ENCODE measurements at regions not wholly inside any gene's neighbourhood (a gene's known extent, or its start where the extent isn't known, plus 50 kb on each side); places are given as distances from the start of the nearest gene placed in this dataset.

- 92% methylated on average over 5 of the region's 5 CpGs for WGBS (ENCODE audit: low lambda C conversion rate, missing lambda C conversion rate)
- Histone ChIP-seq H3K4me1 (ENCODE audit: insufficient read depth) (peaks cover 20% of the 10 kb centered on the region), H3K27ac (no peak overlapping the region), H3K27me3 (no peaks in the 10 kb centered on the region), H4K20me1 (ENCODE audit: insufficient read depth, poor library complexity, severe bottlenecking) (no peaks in the 10 kb centered on the region), H3K9me3 (ENCODE audit: low read depth) (no peaks in the 10 kb centered on the region), H3K9me2 (replicated peaks; ENCODE audit: insufficient read depth) (no peaks in the 10 kb centered on the region), H3K4me2 (no peak overlapping the region), H3K79me2 (no peaks in the 10 kb centered on the region), H2AFZ (no peak overlapping the region), H3K36me3 (replicated peaks; ENCODE audit: insufficient read depth, low read depth) (no peaks in the 10 kb centered on the region), H3K4me3 (no peak overlapping the region)
- TF ChIP-seq CTCF (IDR thresholded peaks at IDR 0.05; ENCODE audit: poor library complexity) (no peak), EZH2phosphoT487 (IDR thresholded peaks at IDR 0.05; ENCODE audit: low read depth, severe bottlenecking, unreplicated experiment) (no peak), EZH2 (IDR thresholded peaks at IDR 0.05; ENCODE audit: borderline replicate concordance) (no peak)
- no peak for DNase-seq (ENCODE audit: low spot score)
Measured at GRCh38 chr6:167658106-167658505, 168.6 kb upstream of the AFDN start.

- Histone ChIP-seq H3K79me2 (no peaks in the 10 kb centered on the region), H3K4me2 (no peak overlapping the region), H3K4me3 (no peak overlapping the region), H3K9me3 (ENCODE audit: low read depth) (no peaks in the 10 kb centered on the region), H2AFZ (no peak overlapping the region), H3K4me1 (ENCODE audit: insufficient read depth) (peaks cover 20% of the 10 kb centered on the region), H3K36me3 (replicated peaks; ENCODE audit: insufficient read depth, low read depth) (no peaks in the 10 kb centered on the region), H3K27ac (no peak overlapping the region), H4K20me1 (ENCODE audit: insufficient read depth, poor library complexity, severe bottlenecking) (no peaks in the 10 kb centered on the region), H3K9me2 (replicated peaks; ENCODE audit: insufficient read depth) (no peaks in the 10 kb centered on the region), H3K27me3 (no peaks in the 10 kb centered on the region)
- TF ChIP-seq EZH2phosphoT487 (IDR thresholded peaks at IDR 0.05; ENCODE audit: low read depth, severe bottlenecking, unreplicated experiment) (no peak), CTCF (IDR thresholded peaks at IDR 0.05; ENCODE audit: poor library complexity) (no peak), EZH2 (IDR thresholded peaks at IDR 0.05; ENCODE audit: borderline replicate concordance) (no peak)
- DNase-seq (ENCODE audit: low spot score), result no peak
- 100% methylated on average over 4 of the region's 4 CpGs for WGBS (ENCODE audit: low lambda C conversion rate, missing lambda C conversion rate)
Measured at GRCh38 chr6:167659046-167659445, 167.7 kb upstream of the AFDN start.

GRCh38 chr6:167660424-167660823, 166.3 kb upstream of the AFDN start:
- WGBS (ENCODE audit: low lambda C conversion rate, missing lambda C conversion rate), result 67% methylated on average over 4 of the region's 4 CpGs
- Histone ChIP-seq H3K27me3 (no peaks in the 10 kb centered on the region), H3K9me2 (replicated peaks; ENCODE audit: insufficient read depth) (no peaks in the 10 kb centered on the region), H3K27ac (no peak overlapping the region), H2AFZ (no peak overlapping the region), H3K4me3 (no peak overlapping the region), H3K36me3 (replicated peaks; ENCODE audit: insufficient read depth, low read depth) (no peaks in the 10 kb centered on the region), H3K79me2 (no peaks in the 10 kb centered on the region), H3K9me3 (ENCODE audit: low read depth) (no peaks in the 10 kb centered on the region), H3K4me1 (ENCODE audit: insufficient read depth) (peaks cover 20% of the 10 kb centered on the region), H3K4me2 (no peak overlapping the region), H4K20me1 (ENCODE audit: insufficient read depth, poor library complexity, severe bottlenecking) (no peaks in the 10 kb centered on the region)
- TF ChIP-seq EZH2phosphoT487 (IDR thresholded peaks at IDR 0.05; ENCODE audit: low read depth, severe bottlenecking, unreplicated experiment) (no peak), CTCF (IDR thresholded peaks at IDR 0.05; ENCODE audit: poor library complexity) (no peak), EZH2 (IDR thresholded peaks at IDR 0.05; ENCODE audit: borderline replicate concordance) (no peak)
- no peak for DNase-seq (ENCODE audit: low spot score)

All from hepatocyte (in vitro differentiated cells).